ENCODE measurements at regions not wholly inside any gene's neighbourhood (a gene's known extent, or its start where the extent isn't known, plus 50 kb on each side); places are given as distances from the start of the nearest gene placed in this dataset.

- no peak for DNase-seq (ENCODE audit: low read depth in 2 of 2)
These were observed 212.1 kb downstream of the GXYLT1 start for GRCh38 chr12:41932470-41932991.

- DNase-seq (ENCODE audit: low read depth in 2 of 2) = no peak
These were observed 213.7 kb downstream of the GXYLT1 start for GRCh38 chr12:41930866-41931437.

GRCh38 chr12:41924111-41924510 is 220.6 kb downstream of the GXYLT1 start:
- DNase-seq (ENCODE audit: low read depth in 2 of 2) = no peak

- DNase-seq (ENCODE audit: low read depth in 2 of 2) = no peak
These were observed 221.3 kb downstream of the GXYLT1 start for GRCh38 chr12:41923351-41923750.

GRCh38 chr12:41920355-41920754 is 224.3 kb downstream of the GXYLT1 start:
- no peak for DNase-seq (ENCODE audit: low read depth in 2 of 2)

- no peak for DNase-seq (ENCODE audit: low read depth in 2 of 2)
These were observed 225.0 kb downstream of the GXYLT1 start for GRCh38 chr12:41919526-41920261.

- DNase-seq (ENCODE audit: low read depth in 2 of 2) = no peak
These were observed 225.6 kb downstream of the GXYLT1 start for GRCh38 chr12:41919048-41919447.

GRCh38 chr12:41917938-41918341 is 226.7 kb downstream of the GXYLT1 start:
- DNase-seq (ENCODE audit: low read depth in 2 of 2) = no peak

GRCh38 chr12:41917181-41917580 is 227.5 kb downstream of the GXYLT1 start:
- no peak for DNase-seq (ENCODE audit: low read depth in 2 of 2)

- DNase-seq (ENCODE audit: low read depth in 2 of 2) = no peak
These were observed 233.9 kb downstream of the GXYLT1 start for GRCh38 chr12:41910578-41911320.

GRCh38 chr12:41908206-41908605 is 236.5 kb downstream of the GXYLT1 start:
- no peak for DNase-seq (ENCODE audit: low read depth in 2 of 2)

GRCh38 chr12:41907550-41907949 is 237.1 kb downstream of the GXYLT1 start:
- DNase-seq (ENCODE audit: low read depth in 2 of 2) = no peak

- DNase-seq (ENCODE audit: low read depth in 2 of 2) = no peak
These were observed 237.7 kb downstream of the GXYLT1 start for GRCh38 chr12:41907021-41907420.

GRCh38 chr12:41905759-41906297 is 238.8 kb downstream of the GXYLT1 start:
- DNase-seq (ENCODE audit: low read depth in 2 of 2) = no peak

- no peak for DNase-seq (ENCODE audit: low read depth in 2 of 2)
These were observed 239.5 kb downstream of the GXYLT1 start for GRCh38 chr12:41905073-41905758.

GRCh38 chr12:41904041-41904440 is 240.6 kb downstream of the GXYLT1 start:
- no peak for DNase-seq (ENCODE audit: low read depth in 2 of 2)

GRCh38 chr12:41903014-41903708 is 241.5 kb downstream of the GXYLT1 start:
- no peak for DNase-seq (ENCODE audit: low read depth in 2 of 2)

- no peak for DNase-seq (ENCODE audit: low read depth in 2 of 2)
These were observed 245.1 kb downstream of the GXYLT1 start for GRCh38 chr12:41899577-41899976.

GRCh38 chr12:41897593-41897992 is 247.1 kb downstream of the GXYLT1 start:
- DNase-seq (ENCODE audit: low read depth in 2 of 2) = no peak

GRCh38 chr12:41893491-41893890 is 251.2 kb downstream of the GXYLT1 start:
- DNase-seq (ENCODE audit: low read depth in 2 of 2) = no peak

- DNase-seq (ENCODE audit: low read depth in 2 of 2) = no peak
These were observed 252.4 kb downstream of the GXYLT1 start for GRCh38 chr12:41892302-41892701.

All from stimulated activated CD8-positive, alpha-beta memory T cell treated with anti-CD3 and anti-CD28 coated beads, Interleukin-7, amount 100 ng/mL, for 1 hour (primary cell).